MM.1S (cell line): ENCODE measurements at regions not wholly inside any gene's neighbourhood (a gene's known extent, or its start where the extent isn't known, plus 50 kb on each side); places are given as distances from the start of the nearest gene placed in this dataset.

Experiments
- DNase-seq: peaks from one replicate; pipeline ENCODE4 v3.0.0-alpha.2; 2015
- H2AFZ ChIP-seq: fragments of 300-600 bp; sonication (generic); 2 replicates; pipeline ENCODE4 v1.6.0; 2016; ENCODE audit warnings: antibody characterized with exemption, low read length
- H3F3A ChIP-seq: fragments of 300-600 bp; sonication (generic); 2 replicates; pipeline ENCODE4 v1.6.1; 2016; ENCODE audit warnings: mild to moderate bottlenecking, antibody characterized with exemption, low read length, moderate library complexity, mixed read lengths; ENCODE audit not compliant: insufficient read depth
- H3K27ac ChIP-seq: fragments of 300-600 bp; sonication (generic); 2 replicates; pipeline ENCODE4 v1.5.1; 2016; ENCODE audit warnings: mild to moderate bottlenecking, low read length
- H3K27me3 ChIP-seq: fragments of 300-600 bp; sonication (generic); replicated peaks from 2 replicates; pipeline ENCODE4 v1.6.0; 2016; ENCODE audit warnings: low read length; ENCODE audit not compliant: insufficient read depth
- H3K36me3 ChIP-seq: fragments of 300-600 bp; sonication (generic); replicated peaks from 2 replicates; pipeline ENCODE4 v1.6.1; 2016; ENCODE audit warnings: mild to moderate bottlenecking, low read length, mixed read lengths; ENCODE audit not compliant: insufficient read depth
- H3K4me1 ChIP-seq: fragments of 300-600 bp; sonication (generic); 2 replicates; pipeline ENCODE4 v1.6.1; 2016; ENCODE audit warnings: low read length, mixed read lengths
- H3K4me2 ChIP-seq: fragments of 300-600 bp; sonication (generic); 2 replicates; pipeline ENCODE4 v1.6.0; 2016; ENCODE audit warnings: low read depth, low read length
- H3K4me3 ChIP-seq: fragments of 300-600 bp; sonication (generic); 2 replicates; pipeline ENCODE4 v1.5.1; 2016; ENCODE audit warnings: low read length, mixed read lengths
- H3K79me2 ChIP-seq: fragments of 300-600 bp; sonication (generic); 2 replicates; pipeline ENCODE4 v1.6.1; 2016; ENCODE audit warnings: mixed run types, low read length, mixed read lengths
- H3K9ac ChIP-seq: fragments of 300-600 bp; sonication (generic); 2 replicates; pipeline ENCODE4 v1.6.1; 2016; ENCODE audit warnings: low read length, mixed read lengths
- H3K9me2 ChIP-seq: fragments of 300-600 bp; sonication (generic); replicated peaks from 2 replicates; pipeline ENCODE4 v1.6.1; 2016; ENCODE audit warnings: mild to moderate bottlenecking, low read length, mixed read lengths; ENCODE audit not compliant: insufficient read depth
- H3K9me3 ChIP-seq: fragments of 300-600 bp; sonication (generic); replicated peaks from 2 replicates; pipeline ENCODE4 v1.6.1; 2016; ENCODE audit warnings: mild to moderate bottlenecking, low read length, mixed read lengths; ENCODE audit not compliant: insufficient read depth
- H4K20me1 ChIP-seq: fragments of 300-600 bp; sonication (generic); 2 replicates; pipeline ENCODE4 v1.6.1; 2016; ENCODE audit warnings: mild to moderate bottlenecking, low read length, moderate library complexity, mixed read lengths; ENCODE audit not compliant: insufficient read depth
- EZH2 ChIP-seq: fragments of 300-600 bp; sonication (generic); optimal IDR thresholded peaks from 2 replicates; pipeline ENCODE3; 2017; ENCODE audit warnings: low read depth, mild to moderate bottlenecking, antibody characterized with exemption, low read length, mixed read lengths
- EZH2phosphoT487 ChIP-seq: fragments of 300-600 bp; sonication (generic); IDR thresholded peaks from 2 replicates; pipeline ENCODE4 v1.6.1; 2018; ENCODE audit warnings: antibody characterized with exemption, low read length
- TF ChIP-seq, protein P1 (sequence below): fragments of 300-600 bp; sonication (generic); IDR thresholded peaks from 2 replicates; pipeline ENCODE4 v1.5.1; 2016; ENCODE audit warnings: antibody characterized with exemption, low read length, mixed read lengths

DNA sequence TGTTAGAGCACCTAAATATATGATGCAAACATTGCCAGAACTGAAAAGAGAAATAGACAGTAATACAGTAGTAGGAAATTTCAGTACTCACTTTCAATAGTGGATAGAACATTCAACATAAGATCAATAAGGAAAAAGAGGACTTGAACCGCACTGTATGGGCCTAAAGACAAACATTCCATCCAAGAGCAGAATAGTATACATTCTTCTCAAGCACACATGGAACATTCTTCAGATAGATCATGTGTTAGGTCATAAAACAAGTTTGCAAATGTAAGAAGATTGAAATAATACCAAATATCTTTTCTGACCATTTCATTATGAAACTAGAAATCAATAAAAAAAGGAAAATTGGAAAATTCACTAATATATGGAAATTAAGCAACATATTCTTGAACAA is 185.4 kb upstream of the FOXP2 start:
- H3K4me2 ChIP-seq: no peak overlapping the region
- H3K79me2 ChIP-seq: no peaks in the 10 kb centered on the region
- no peaks in the 10 kb centered on the region for H4K20me1 ChIP-seq
- H3K36me3 ChIP-seq: no peaks in the 10 kb centered on the region
- TF ChIP-seq EZH2 (no peak), EZH2phosphoT487 (no peak)
- TF ChIP-seq, protein P1, sequence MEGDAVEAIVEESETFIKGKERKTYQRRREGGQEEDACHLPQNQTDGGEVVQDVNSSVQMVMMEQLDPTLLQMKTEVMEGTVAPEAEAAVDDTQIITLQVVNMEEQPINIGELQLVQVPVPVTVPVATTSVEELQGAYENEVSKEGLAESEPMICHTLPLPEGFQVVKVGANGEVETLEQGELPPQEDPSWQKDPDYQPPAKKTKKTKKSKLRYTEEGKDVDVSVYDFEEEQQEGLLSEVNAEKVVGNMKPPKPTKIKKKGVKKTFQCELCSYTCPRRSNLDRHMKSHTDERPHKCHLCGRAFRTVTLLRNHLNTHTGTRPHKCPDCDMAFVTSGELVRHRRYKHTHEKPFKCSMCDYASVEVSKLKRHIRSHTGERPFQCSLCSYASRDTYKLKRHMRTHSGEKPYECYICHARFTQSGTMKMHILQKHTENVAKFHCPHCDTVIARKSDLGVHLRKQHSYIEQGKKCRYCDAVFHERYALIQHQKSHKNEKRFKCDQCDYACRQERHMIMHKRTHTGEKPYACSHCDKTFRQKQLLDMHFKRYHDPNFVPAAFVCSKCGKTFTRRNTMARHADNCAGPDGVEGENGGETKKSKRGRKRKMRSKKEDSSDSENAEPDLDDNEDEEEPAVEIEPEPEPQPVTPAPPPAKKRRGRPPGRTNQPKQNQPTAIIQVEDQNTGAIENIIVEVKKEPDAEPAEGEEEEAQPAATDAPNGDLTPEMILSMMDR: no peak
- H3K27ac ChIP-seq: no peak overlapping the region
- no peak overlapping the region for H2AFZ ChIP-seq
- no peaks in the 10 kb centered on the region for H3F3A ChIP-seq
- no peak for DNase-seq
- no peaks in the 10 kb centered on the region for H3K4me1 ChIP-seq
- no peaks in the 10 kb centered on the region for H3K9me3 ChIP-seq
- H3K9ac ChIP-seq: no peak overlapping the region
- no peaks in the 10 kb centered on the region for H3K27me3 ChIP-seq
- H3K4me3 ChIP-seq: no peak overlapping the region
- no peaks in the 10 kb centered on the region for H3K9me2 ChIP-seq

DNA sequence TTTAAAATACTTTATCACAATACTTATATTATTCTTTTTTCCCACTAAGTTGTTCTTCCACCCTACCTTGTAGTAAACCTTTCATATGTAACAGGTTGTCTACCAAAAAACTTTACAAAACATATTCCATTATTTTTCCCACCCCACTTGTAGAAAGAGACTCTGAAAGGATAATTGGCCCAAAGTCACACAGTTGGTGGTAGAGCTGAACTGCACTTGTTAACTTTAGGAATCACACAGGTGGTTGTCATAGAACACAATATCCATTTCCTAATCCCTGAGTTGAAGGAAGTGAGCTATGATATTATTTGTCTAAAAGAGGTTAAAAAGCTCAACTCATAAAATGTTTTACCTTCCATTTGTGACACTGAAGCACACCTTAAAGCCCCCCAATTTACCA is 188.8 kb upstream of the FOXP2 start:
- Histone ChIP-seq H3K9me2 (no peaks in the 10 kb centered on the region), H3K27me3 (no peaks in the 10 kb centered on the region), H2AFZ (no peak overlapping the region), H3K4me1 (no peaks in the 10 kb centered on the region), H3K9ac (no peak overlapping the region), H3K79me2 (no peaks in the 10 kb centered on the region), H3K27ac (no peak overlapping the region), H3F3A (no peaks in the 10 kb centered on the region), H3K4me2 (no peak overlapping the region), H3K36me3 (no peaks in the 10 kb centered on the region), H4K20me1 (no peaks in the 10 kb centered on the region), H3K9me3 (no peaks in the 10 kb centered on the region), H3K4me3 (no peak overlapping the region)
- no peak for DNase-seq
- TF ChIP-seq EZH2phosphoT487: no peak

DNA sequence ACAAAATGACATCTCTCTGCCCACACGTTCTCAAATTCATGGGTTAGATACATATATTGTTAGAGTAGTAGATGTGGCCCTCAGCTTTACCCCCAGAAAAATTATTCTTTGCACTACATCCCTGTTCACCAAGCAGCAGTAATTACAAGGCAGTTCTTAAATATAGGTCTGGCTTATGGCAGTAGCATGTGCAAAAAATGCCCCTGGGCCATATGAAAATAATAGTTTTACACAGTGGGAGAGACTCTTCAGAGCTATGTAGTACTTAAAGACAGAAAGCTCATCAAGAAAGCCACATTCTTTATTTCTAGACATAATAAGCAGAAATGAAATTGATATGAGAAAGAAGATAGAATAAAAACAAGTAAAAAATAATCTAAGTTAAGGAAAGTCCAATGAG is 196.3 kb upstream of the FOXP2 start:
- no peaks in the 10 kb centered on the region for H3K4me1 ChIP-seq
- H2AFZ ChIP-seq: no peak overlapping the region
- no peaks in the 10 kb centered on the region for H3K9me2 ChIP-seq
- no peak for DNase-seq
- H3F3A ChIP-seq: no peaks in the 10 kb centered on the region
- no peaks in the 10 kb centered on the region for H3K27me3 ChIP-seq
- no peaks in the 10 kb centered on the region for H4K20me1 ChIP-seq
- no peaks in the 10 kb centered on the region for H3K9me3 ChIP-seq
- H3K4me3 ChIP-seq: no peak overlapping the region
- no peak overlapping the region for H3K9ac ChIP-seq
- TF ChIP-seq EZH2phosphoT487: no peak
- TF ChIP-seq, protein P1: no peak
- TF ChIP-seq EZH2: no peak
- H3K36me3 ChIP-seq: no peaks in the 10 kb centered on the region
- H3K79me2 ChIP-seq: no peaks in the 10 kb centered on the region
- H3K4me2 ChIP-seq: no peak overlapping the region
- H3K27ac ChIP-seq: no peak overlapping the region

- TF ChIP-seq EZH2: no peak
- TF ChIP-seq, protein P1: peak; percentile 27
- Histone ChIP-seq H3K9me2 (no peaks in the 10 kb centered on the region), H3K9me3 (no peaks in the 10 kb centered on the region), H3K27ac (no peak overlapping the region), H3K9ac (no peak overlapping the region), H3F3A (no peaks in the 10 kb centered on the region), H3K27me3 (no peaks in the 10 kb centered on the region), H3K4me1 (no peaks in the 10 kb centered on the region), H3K36me3 (no peaks in the 10 kb centered on the region), H4K20me1 (no peaks in the 10 kb centered on the region), H3K4me2 (no peak overlapping the region), H2AFZ (no peak overlapping the region), H3K79me2 (no peaks in the 10 kb centered on the region), H3K4me3 (no peak overlapping the region)
- no peak for DNase-seq
These were observed 197.4 kb upstream of the FOXP2 start for GRCh38 chr7:114217026-114217806.
